LNCAP (cell line): ENCODE measurements at regions not wholly inside any gene's neighbourhood (a gene's known extent, or its start where the extent isn't known, plus 50 kb on each side); places are given as distances from the start of the nearest gene placed in this dataset.

ENCODE experiments used
- TF ChIP-seq, protein P1 (sequence below): fragments of 450-650 bp; IDR thresholded peaks from 2 replicates; pipeline ENCODE4 v1.5.1; 2017; ENCODE audit warnings: mild to moderate bottlenecking

- TF ChIP-seq, protein P1, sequence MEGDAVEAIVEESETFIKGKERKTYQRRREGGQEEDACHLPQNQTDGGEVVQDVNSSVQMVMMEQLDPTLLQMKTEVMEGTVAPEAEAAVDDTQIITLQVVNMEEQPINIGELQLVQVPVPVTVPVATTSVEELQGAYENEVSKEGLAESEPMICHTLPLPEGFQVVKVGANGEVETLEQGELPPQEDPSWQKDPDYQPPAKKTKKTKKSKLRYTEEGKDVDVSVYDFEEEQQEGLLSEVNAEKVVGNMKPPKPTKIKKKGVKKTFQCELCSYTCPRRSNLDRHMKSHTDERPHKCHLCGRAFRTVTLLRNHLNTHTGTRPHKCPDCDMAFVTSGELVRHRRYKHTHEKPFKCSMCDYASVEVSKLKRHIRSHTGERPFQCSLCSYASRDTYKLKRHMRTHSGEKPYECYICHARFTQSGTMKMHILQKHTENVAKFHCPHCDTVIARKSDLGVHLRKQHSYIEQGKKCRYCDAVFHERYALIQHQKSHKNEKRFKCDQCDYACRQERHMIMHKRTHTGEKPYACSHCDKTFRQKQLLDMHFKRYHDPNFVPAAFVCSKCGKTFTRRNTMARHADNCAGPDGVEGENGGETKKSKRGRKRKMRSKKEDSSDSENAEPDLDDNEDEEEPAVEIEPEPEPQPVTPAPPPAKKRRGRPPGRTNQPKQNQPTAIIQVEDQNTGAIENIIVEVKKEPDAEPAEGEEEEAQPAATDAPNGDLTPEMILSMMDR: no peak
Measured at GRCh38 chr4:123501733-123502132, 105.1 kb downstream of the SPRY1 start.

DNA sequence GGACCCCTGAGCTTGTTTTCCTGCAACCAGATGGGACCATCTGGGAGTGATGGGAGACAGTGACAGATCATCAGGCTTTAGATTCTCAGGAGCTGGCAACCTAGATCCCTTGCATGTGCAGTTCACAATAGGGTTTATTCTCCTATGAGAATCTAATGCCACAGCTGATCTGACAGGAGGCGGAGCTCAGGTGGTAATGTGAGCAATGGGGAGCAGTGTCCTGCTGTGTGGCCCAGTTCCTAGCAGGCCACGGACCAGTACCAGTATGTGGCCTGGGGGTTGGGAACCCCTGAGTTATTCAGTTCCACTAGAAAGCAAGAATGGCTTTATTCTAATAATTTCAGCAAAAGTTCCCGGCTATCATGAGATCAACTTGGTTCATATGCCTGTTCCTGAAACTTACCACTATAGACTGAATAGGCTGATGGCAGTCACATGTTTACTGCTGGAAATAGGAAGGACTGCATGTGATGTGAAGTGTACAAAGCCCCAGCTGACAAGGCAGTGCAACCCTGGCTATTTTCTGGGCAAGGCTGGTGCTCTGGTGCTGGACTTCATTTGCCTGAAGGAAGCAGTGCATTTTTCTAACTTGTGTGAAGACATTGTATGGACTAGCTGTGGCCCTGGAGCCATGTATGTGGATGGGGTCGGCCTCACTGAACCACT is 107.2 kb downstream of the SPRY1 start:
- TF ChIP-seq, protein P1: no peak

- TF ChIP-seq, protein P1: no peak
Measured at GRCh38 chr4:123505095-123506010, 108.8 kb downstream of the SPRY1 start.

DNA sequence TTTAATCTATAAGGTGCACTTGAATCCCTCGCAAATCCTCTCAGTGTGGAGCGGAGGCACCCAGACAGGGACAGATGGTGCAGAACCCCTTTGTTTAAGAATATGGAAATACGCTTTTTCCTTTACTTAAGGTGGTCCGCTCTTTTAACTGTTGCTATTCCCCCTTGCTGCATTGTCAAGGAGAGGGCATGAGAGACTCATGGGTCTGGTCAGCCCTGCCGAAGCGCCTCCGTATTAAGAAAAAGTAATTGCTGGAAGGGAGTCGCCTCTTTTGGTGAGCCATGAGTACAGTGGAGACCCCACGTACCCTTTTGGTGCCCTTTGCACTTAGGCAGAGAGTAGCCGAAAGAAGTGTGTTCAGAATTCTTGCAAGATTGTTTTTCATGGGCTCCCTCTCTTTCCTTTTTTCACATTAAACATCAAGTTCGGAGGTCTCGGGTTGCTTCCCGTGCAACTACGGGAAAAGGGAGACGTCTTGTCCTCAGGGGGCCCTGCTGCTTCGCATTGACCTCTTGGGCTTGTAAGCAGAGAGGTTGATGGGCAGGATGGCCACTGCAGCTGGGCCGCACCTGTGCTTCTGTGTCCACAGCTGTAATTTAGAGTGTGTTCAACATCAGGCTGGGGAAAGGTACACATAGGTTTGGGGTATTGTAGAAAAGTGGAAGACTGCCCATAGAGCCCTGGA is 109.6 kb downstream of the SPRY1 start:
- TF ChIP-seq, protein P1: no peak

DNA sequence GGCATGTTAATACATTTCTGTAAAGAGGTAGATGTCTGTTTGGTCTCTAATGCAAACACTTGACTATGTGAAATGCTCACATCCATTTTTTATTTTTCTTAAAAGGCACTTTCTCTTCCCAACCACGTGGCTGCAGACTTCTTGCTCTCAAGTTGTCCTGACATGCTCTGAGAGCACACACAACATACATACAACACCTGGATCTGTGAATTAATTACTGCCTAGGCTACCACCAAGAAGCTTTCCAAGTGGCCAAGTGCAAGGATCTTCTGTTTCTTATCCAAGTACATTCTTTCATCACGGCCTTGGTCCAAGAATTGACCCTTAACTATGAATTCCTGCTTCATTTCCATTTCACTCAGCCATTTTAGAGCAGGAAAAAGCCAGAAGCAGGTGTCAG is 110.8 kb downstream of the SPRY1 start:
- TF ChIP-seq, protein P1: no peak

GRCh38 chr4:123510221-123510620 is 113.6 kb downstream of the SPRY1 start:
- TF ChIP-seq, protein P1: no peak

GRCh38 chr4:123510659-123511058 is 114.1 kb downstream of the SPRY1 start:
- TF ChIP-seq, protein P1: no peak
